ENCODE measurements at regions not wholly inside any gene's neighbourhood (a gene's known extent, or its start where the extent isn't known, plus 50 kb on each side); places are given as distances from the start of the nearest gene placed in this dataset.

DNA sequence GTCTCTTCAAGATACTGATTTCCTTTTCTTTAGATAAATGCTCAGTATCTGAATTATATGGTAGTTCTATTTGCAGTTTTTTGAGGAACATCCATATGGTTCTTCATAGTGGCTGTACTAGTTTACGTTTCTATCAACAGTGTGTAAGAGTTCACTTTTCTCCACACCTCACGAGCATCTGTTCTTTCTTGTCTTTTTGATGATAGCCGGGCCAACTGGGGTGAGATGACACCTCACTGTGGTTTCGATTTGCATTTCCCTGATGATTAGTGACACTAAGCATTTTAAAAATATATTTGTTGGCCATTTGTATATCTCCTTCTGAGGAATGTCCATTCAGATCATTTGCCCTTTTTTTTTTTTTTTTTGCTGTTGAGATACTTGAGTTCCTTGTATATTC, 458.8 kb downstream of the SETBP1 start:
- Mint-ChIP-seq H3K4me3 (no peak overlapping the region), H3K4me1 (peaks cover 11% of the 10 kb centered on the region), H3K27ac (no peak overlapping the region), H3K9me3 (peaks cover 13% of the 10 kb centered on the region), H3K27me3 (ENCODE audit: insufficient read depth, low read depth) (peaks cover 3% of the 10 kb centered on the region), H3K36me3 (no peaks in the 10 kb centered on the region)
- Histone ChIP-seq H3F3A (ENCODE audit: low read depth) (no peaks in the 10 kb centered on the region), H3K36me3 (no peaks in the 10 kb centered on the region), H3K27me3 (no peaks in the 10 kb centered on the region), H3K4me3 (no peak overlapping the region), H3K79me2 (ENCODE audit: low read depth) (no peaks in the 10 kb centered on the region), H3K27ac (no peak overlapping the region), H3K9me3 (ENCODE audit: low read depth) (no peaks in the 10 kb centered on the region), H2AFZ (replicated peaks) (no peak overlapping the region), H3K4me1 (no peaks in the 10 kb centered on the region), H3K4me2 (no peak overlapping the region), H4K20me1 (ENCODE audit: low read depth) (no peaks in the 10 kb centered on the region), H3K9ac (no peak overlapping the region)
- TF ChIP-seq EZH2phosphoT487 (IDR thresholded peaks at IDR 0.05): no peak
- TF ChIP-seq, protein P1, sequence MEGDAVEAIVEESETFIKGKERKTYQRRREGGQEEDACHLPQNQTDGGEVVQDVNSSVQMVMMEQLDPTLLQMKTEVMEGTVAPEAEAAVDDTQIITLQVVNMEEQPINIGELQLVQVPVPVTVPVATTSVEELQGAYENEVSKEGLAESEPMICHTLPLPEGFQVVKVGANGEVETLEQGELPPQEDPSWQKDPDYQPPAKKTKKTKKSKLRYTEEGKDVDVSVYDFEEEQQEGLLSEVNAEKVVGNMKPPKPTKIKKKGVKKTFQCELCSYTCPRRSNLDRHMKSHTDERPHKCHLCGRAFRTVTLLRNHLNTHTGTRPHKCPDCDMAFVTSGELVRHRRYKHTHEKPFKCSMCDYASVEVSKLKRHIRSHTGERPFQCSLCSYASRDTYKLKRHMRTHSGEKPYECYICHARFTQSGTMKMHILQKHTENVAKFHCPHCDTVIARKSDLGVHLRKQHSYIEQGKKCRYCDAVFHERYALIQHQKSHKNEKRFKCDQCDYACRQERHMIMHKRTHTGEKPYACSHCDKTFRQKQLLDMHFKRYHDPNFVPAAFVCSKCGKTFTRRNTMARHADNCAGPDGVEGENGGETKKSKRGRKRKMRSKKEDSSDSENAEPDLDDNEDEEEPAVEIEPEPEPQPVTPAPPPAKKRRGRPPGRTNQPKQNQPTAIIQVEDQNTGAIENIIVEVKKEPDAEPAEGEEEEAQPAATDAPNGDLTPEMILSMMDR (IDR thresholded peaks at IDR 0.05): no peak
- TF ChIP-seq EZH2 (IDR thresholded peaks at IDR 0.05): no peak
- DNase-seq (ENCODE audit: low spot score): no peak

DNA sequence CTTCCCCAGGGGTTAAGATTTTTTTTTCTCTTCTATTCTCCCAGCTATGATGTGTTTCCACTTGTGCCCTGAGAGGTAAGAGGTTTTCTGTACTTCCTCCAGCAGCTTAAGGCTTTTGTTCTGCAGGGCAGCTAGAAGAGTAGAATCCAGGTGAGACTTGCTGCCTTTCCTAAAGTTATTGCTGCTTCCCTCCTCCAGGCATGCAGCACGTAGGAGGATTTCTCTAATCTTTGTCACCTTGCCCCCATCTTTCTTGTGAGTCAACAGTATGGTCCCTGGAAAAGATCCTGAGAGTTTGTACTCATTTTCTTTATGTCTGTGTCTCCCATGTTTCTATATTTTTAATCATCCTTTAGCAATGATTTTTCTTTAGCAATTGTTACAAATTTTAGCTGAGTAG, 462.2 kb downstream of the SETBP1 start:
- H3K27me3 Mint-ChIP-seq (ENCODE audit: insufficient read depth, low read depth): peaks cover 5% of the 10 kb centered on the region
- H4K20me1 ChIP-seq (ENCODE audit: low read depth): no peaks in the 10 kb centered on the region
- H3K27ac Mint-ChIP-seq: no peak overlapping the region
- H3K27me3 ChIP-seq: no peaks in the 10 kb centered on the region
- H3K9ac ChIP-seq: no peak overlapping the region
- H2AFZ ChIP-seq (replicated peaks): no peak overlapping the region
- no peaks in the 10 kb centered on the region for H3K79me2 ChIP-seq (ENCODE audit: low read depth)
- H3K36me3 ChIP-seq: no peaks in the 10 kb centered on the region
- peaks cover 11% of the 10 kb centered on the region for H3K4me1 Mint-ChIP-seq
- no peak overlapping the region for H3K4me3 ChIP-seq
- no peak overlapping the region for H3K27ac ChIP-seq
- H3K4me1 ChIP-seq: no peaks in the 10 kb centered on the region
- no peak for DNase-seq (ENCODE audit: low spot score)
- H3K4me3 Mint-ChIP-seq: no peak overlapping the region
- no peaks in the 10 kb centered on the region for H3K9me3 ChIP-seq (ENCODE audit: low read depth)
- H3K36me3 Mint-ChIP-seq: peaks cover 1% of the 10 kb centered on the region
- TF ChIP-seq, protein P1 (IDR thresholded peaks at IDR 0.05): no peak
- TF ChIP-seq EZH2 (IDR thresholded peaks at IDR 0.05): no peak
- no peak for TF ChIP-seq EZH2phosphoT487 (IDR thresholded peaks at IDR 0.05)
- H3K9me3 Mint-ChIP-seq: peaks cover 13% of the 10 kb centered on the region
- no peaks in the 10 kb centered on the region for H3F3A ChIP-seq (ENCODE audit: low read depth)
- H3K4me2 ChIP-seq: no peak overlapping the region

DNA sequence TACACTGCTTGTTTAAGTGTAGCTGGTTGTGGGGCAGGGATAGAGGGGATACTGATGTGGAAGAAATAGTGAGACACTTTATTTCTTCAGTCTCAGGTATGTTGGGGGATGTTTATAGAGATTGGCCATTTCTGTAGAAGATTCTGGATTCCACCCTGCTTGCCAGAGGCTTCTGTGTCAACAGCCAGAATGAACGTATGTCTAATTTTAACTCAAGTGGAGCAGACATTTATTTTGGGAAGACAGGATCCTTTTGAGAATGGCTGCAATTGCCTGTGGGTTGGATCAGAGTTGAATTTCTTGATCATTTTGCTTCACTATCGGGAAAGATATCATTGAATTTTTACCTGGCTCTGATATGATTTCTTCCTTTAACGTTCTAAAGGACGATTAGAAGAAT, 465.6 kb upstream of the SLC14A2 start:
- Histone ChIP-seq H3K36me3 (no peaks in the 10 kb centered on the region), H3K79me2 (ENCODE audit: low read depth) (no peaks in the 10 kb centered on the region), H3K9ac (no peak overlapping the region), H3K4me1 (no peaks in the 10 kb centered on the region), H2AFZ (replicated peaks) (no peak overlapping the region), H3K4me3 (no peak overlapping the region), H3K27me3 (no peaks in the 10 kb centered on the region), H3K9me3 (ENCODE audit: low read depth) (no peaks in the 10 kb centered on the region), H3F3A (ENCODE audit: low read depth) (no peaks in the 10 kb centered on the region), H4K20me1 (ENCODE audit: low read depth) (no peaks in the 10 kb centered on the region), H3K27ac (no peak overlapping the region), H3K4me2 (no peak overlapping the region)
- Mint-ChIP-seq H3K27me3 (ENCODE audit: insufficient read depth, low read depth) (peaks cover 2% of the 10 kb centered on the region), H3K4me3 (no peak overlapping the region), H3K27ac (no peak overlapping the region), H3K36me3 (peaks cover 1% of the 10 kb centered on the region), H3K9me3 (no peaks in the 10 kb centered on the region), H3K4me1 (no peaks in the 10 kb centered on the region)
- no peak for TF ChIP-seq EZH2 (IDR thresholded peaks at IDR 0.05)
- TF ChIP-seq, protein P1 (IDR thresholded peaks at IDR 0.05): no peak
- DNase-seq (ENCODE audit: low spot score): no peak

DNA sequence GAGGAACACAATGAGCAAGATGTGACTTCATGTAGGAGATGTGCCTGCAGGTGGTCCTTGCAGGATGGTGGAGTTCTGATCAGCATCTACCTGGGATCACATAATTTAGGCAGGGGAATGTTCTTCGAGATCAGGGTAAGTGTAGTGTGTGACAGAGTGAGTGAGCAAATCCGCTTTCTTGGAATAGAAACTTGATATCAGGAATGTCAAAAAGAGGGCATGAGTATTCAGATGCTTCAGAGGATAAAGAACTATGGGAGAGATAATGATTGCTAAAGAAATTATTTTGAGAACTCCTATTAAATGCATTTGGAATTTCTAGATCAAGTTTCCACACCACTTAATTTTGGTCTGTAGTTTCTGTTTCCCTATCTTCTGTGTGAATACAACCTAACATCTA, 463.6 kb upstream of the SLC14A2 start:
- Histone ChIP-seq H3K27me3 (no peaks in the 10 kb centered on the region), H3K79me2 (ENCODE audit: low read depth) (no peaks in the 10 kb centered on the region), H3K4me3 (no peak overlapping the region), H4K20me1 (ENCODE audit: low read depth) (no peaks in the 10 kb centered on the region), H3K4me1 (no peaks in the 10 kb centered on the region), H3K36me3 (no peaks in the 10 kb centered on the region), H3K4me2 (no peak overlapping the region), H3K9me3 (ENCODE audit: low read depth) (no peaks in the 10 kb centered on the region), H3K9ac (no peak overlapping the region), H2AFZ (replicated peaks) (no peak overlapping the region), H3K27ac (no peak overlapping the region), H3F3A (ENCODE audit: low read depth) (no peaks in the 10 kb centered on the region)
- Mint-ChIP-seq H3K4me1 (no peaks in the 10 kb centered on the region), H3K9me3 (no peaks in the 10 kb centered on the region), H3K27ac (no peak overlapping the region), H3K36me3 (no peaks in the 10 kb centered on the region), H3K4me3 (no peak overlapping the region), H3K27me3 (ENCODE audit: insufficient read depth, low read depth) (no peaks in the 10 kb centered on the region)
- no peak for DNase-seq (ENCODE audit: low spot score)
- TF ChIP-seq EZH2 (IDR thresholded peaks at IDR 0.05) (no peak), EZH2phosphoT487 (IDR thresholded peaks at IDR 0.05) (no peak)
- TF ChIP-seq, protein P1 (IDR thresholded peaks at IDR 0.05): no peak
